ENCODE measurements at regions not wholly inside any gene's neighbourhood (a gene's known extent, or its start where the extent isn't known, plus 50 kb on each side); places are given as distances from the start of the nearest gene placed in this dataset.

DNA sequence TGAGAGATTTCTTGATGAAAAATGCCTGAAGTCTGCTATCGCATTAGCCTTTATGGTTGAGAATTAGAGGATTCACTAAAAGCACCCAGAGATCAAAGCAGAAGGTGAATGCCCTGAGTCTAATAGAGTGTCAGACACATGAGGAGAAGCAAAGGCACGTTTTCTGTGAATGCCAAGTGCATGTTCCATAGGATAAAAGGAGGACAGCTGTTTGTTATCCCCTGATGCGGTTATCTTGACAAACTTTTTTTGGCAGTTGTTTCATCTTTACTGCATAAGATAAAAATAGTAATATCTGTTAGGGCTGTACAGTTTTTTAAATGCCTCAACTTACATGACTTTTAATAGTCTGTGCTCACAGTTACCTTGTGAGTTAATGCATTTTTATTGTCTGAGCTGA, 65.3 kb upstream of the CD96 start:
- no peaks in the 10 kb centered on the region for H3K9me3 ChIP-seq (ENCODE audit: control insufficient read depth, low read length, poor library complexity, severe bottlenecking)
- Mint-ChIP-seq H3K27ac (no peak overlapping the region), H3K27me3 (no peaks in the 10 kb centered on the region), H3K4me1 (no peaks in the 10 kb centered on the region), H3K4me3 (no peak overlapping the region), H3K36me3 (ENCODE audit: low read depth) (peaks cover 4% of the 10 kb centered on the region)
- DNase-seq (no peak), ATAC-seq (no peak)

DNA sequence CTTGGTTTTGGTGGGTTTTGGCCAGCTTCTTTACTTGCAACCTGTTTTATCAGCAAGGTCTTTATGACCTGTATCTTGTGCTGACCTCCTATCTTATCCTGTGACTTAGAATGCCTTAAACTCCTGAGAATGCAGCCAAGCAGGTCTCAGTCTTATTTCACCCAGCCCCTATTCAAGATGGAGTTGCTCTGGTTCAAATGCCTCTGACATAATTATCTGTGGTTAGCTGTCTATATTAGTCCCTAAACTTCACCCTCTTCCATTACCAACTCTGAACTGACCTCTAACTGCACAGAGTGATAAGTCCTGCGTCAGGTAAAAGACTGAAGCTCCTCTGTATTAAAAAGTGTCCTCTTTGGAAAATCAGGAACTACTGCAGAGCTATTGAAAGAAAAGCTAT, 61.9 kb upstream of the CD96 start:
- H3K4me3 Mint-ChIP-seq, result no peak overlapping the region
- H3K4me1 Mint-ChIP-seq, result no peaks in the 10 kb centered on the region
- H3K36me3 Mint-ChIP-seq (ENCODE audit: low read depth), result peaks cover 2% of the 10 kb centered on the region
- H3K9me3 ChIP-seq (ENCODE audit: control insufficient read depth, low read length, poor library complexity, severe bottlenecking), result no peaks in the 10 kb centered on the region
- H3K27ac Mint-ChIP-seq, result no peak overlapping the region
- DNase-seq (no peak), ATAC-seq (no peak)
- no peaks in the 10 kb centered on the region for H3K27me3 Mint-ChIP-seq

GRCh38 chr3:111481551-111481950, 60.4 kb upstream of the CD96 start:
- Mint-ChIP-seq H3K27me3 (no peaks in the 10 kb centered on the region), H3K4me1 (no peaks in the 10 kb centered on the region)
- no peak for ATAC-seq

GRCh38 chr3:111482574-111482973, 59.4 kb upstream of the CD96 start:
- no peaks in the 10 kb centered on the region for H3K4me1 Mint-ChIP-seq
- no peak overlapping the region for H3K27ac Mint-ChIP-seq
- no peak overlapping the region for H3K4me3 Mint-ChIP-seq
- H3K9me3 ChIP-seq (ENCODE audit: control insufficient read depth, low read length, poor library complexity, severe bottlenecking), result no peaks in the 10 kb centered on the region
- no peak for ATAC-seq
- H3K36me3 Mint-ChIP-seq (ENCODE audit: low read depth), result peaks cover 2% of the 10 kb centered on the region
- DNase-seq, result no peak
- H3K27me3 Mint-ChIP-seq, result no peaks in the 10 kb centered on the region

More at GRCh38 chr3:111481551-111481950, 60.4 kb upstream of the CD96 start:
- peaks cover 2% of the 10 kb centered on the region for H3K36me3 Mint-ChIP-seq (ENCODE audit: low read depth)
- DNase-seq, result no peak
- H3K4me3 Mint-ChIP-seq, result no peak overlapping the region
- no peak overlapping the region for H3K27ac Mint-ChIP-seq
- no peaks in the 10 kb centered on the region for H3K9me3 ChIP-seq (ENCODE audit: control insufficient read depth, low read length, poor library complexity, severe bottlenecking)

GRCh38 chr3:111485086-111485485, 56.9 kb upstream of the CD96 start:
- Mint-ChIP-seq H3K4me3 (no peak overlapping the region), H3K27me3 (no peaks in the 10 kb centered on the region)
- no peak for DNase-seq

More at GRCh38 chr3:111485086-111485485, 56.9 kb upstream of the CD96 start:
- ATAC-seq, result no peak
- no peaks in the 10 kb centered on the region for H3K9me3 ChIP-seq (ENCODE audit: control insufficient read depth, low read length, poor library complexity, severe bottlenecking)
- Mint-ChIP-seq H3K4me1 (no peaks in the 10 kb centered on the region), H3K36me3 (ENCODE audit: low read depth) (peaks cover 2% of the 10 kb centered on the region), H3K27ac (no peak overlapping the region)
